Transverse colon (tissue), 4 donors: ENCODE measurements at regions not wholly inside any gene's neighbourhood (a gene's known extent, or its start where the extent isn't known, plus 50 kb on each side); places are given as distances from the start of the nearest gene placed in this dataset.

Source experiments
- CTCF ChIP-seq, 5 experiments: fragments of 200-600 bp in 3 of 5; fragments of 450-650 bp in 2 of 5; sonication (generic) in 3 of 5; IDR thresholded peaks; 1 replicate in 2 of 5; 2 replicates in 3 of 5; pipeline ENCODE4 v1.5.1; 2016 to 2017; ENCODE audit warnings: antibody characterized with exemption in 5 of 5, inconsistent platforms in 3 of 5, mild to moderate bottlenecking in 2 of 5, moderate library complexity in 1 of 5
- EP300 ChIP-seq: sonication (generic); formaldehyde crosslinking; IDR thresholded peaks from one replicate; pipeline ENCODE4 v1.6.1; 2017; ENCODE audit warnings: antibody characterized with exemption, low read depth
- POLR2A ChIP-seq: fragments of 450-650 bp; IDR thresholded peaks from one replicate; pipeline ENCODE4 v1.6.1; 2016; ENCODE audit warnings: antibody characterized with exemption, mild to moderate bottlenecking, moderate library complexity
- POLR2AphosphoS5 ChIP-seq, 3 donors: sonication (generic); formaldehyde crosslinking; IDR thresholded peaks; one replicate each; pipeline ENCODE4 v1.6.1; 2016; ENCODE audit warnings: antibody characterized with exemption in 3 of 3

GRCh38 chr20:61176874-61177273 lies 75.2 kb upstream of the CDH4 start:
- TF ChIP-seq CTCF (IDR thresholded peaks at IDR 0.05): no peak
- TF ChIP-seq POLR2A: no peak
- no peak for TF ChIP-seq POLR2AphosphoS5 (IDR thresholded peaks at IDR 0.05)
- no peak for TF ChIP-seq EP300
